Astrocyte (in vitro differentiated cells and primary cell): ENCODE measurements at regions not wholly inside any gene's neighbourhood (a gene's known extent, or its start where the extent isn't known, plus 50 kb on each side); places are given as distances from the start of the nearest gene placed in this dataset.

Experiments
- DNase-seq: peaks from one replicate; pipeline ENCODE4 v3.0.0-alpha.2; 2010; ENCODE audit warnings: low read depth
- FAIRE-seq: peaks from 2 replicates; lab custom pipeline; 2011; peaks lifted over from hg19 to GRCh38; lab: Jason Lieb, UNC
- H2AFZ ChIP-seq: 2 replicates; pipeline ENCODE4 v1.6.0; 2012; ENCODE audit warnings: low read depth, low read length, inconsistent platforms
- H3K27ac ChIP-seq: 2 replicates; pipeline ENCODE4 v1.5.1; 2011; ENCODE audit warnings: low read depth, low read length, inconsistent platforms
- H3K27me3 ChIP-seq: 2 replicates; pipeline ENCODE4 v1.6.0; 2011; ENCODE audit warnings: low read length, inconsistent platforms; ENCODE audit not compliant: insufficient read depth
- H3K36me3 ChIP-seq: 2 replicates; pipeline ENCODE4 v1.5.1; 2011; ENCODE audit warnings: low read length, inconsistent platforms; ENCODE audit not compliant: insufficient read depth
- H3K4me1 ChIP-seq: 2 replicates; pipeline ENCODE4 v1.5.1; 2011; ENCODE audit warnings: low read length, inconsistent platforms; ENCODE audit not compliant: insufficient read depth
- H3K4me2 ChIP-seq: 2 replicates; pipeline ENCODE4 v1.6.0; 2012; ENCODE audit warnings: low read length, inconsistent platforms
- H3K4me3 ChIP-seq: 2 replicates; pipeline ENCODE4 v1.5.1; 2011; ENCODE audit warnings: low read depth, mild to moderate bottlenecking, low read length, inconsistent platforms; ENCODE audit not compliant: insufficient read depth
- H3K79me2 ChIP-seq: 2 replicates; pipeline ENCODE4 v1.6.0; 2012; ENCODE audit warnings: mild to moderate bottlenecking, low read length, inconsistent platforms; ENCODE audit not compliant: insufficient read depth
- H3K9ac ChIP-seq: 2 replicates; pipeline ENCODE4 v1.6.0; 2012; ENCODE audit warnings: mild to moderate bottlenecking, low read length, inconsistent platforms
- H3K9me3 ChIP-seq: 2 replicates; pipeline ENCODE4 v1.5.1; 2012; ENCODE audit warnings: low read depth, mild to moderate bottlenecking, low read length, inconsistent platforms; ENCODE audit not compliant: insufficient read depth
- H4K20me1 ChIP-seq: 2 replicates; pipeline ENCODE4 v1.6.0; 2012; ENCODE audit warnings: low read length, inconsistent platforms; ENCODE audit not compliant: insufficient read depth
- H3K27ac Mint-ChIP-seq: one replicate; pipeline ENCODE4 v1.8.0; 2021; ENCODE audit warnings: mild to moderate bottlenecking, mixed read lengths; ENCODE audit not compliant: unreplicated experiment
- H3K27me3 Mint-ChIP-seq: one replicate; pipeline ENCODE4 v1.8.0; 2021; ENCODE audit warnings: low read depth, mixed read lengths; ENCODE audit not compliant: unreplicated experiment
- H3K36me3 Mint-ChIP-seq: one replicate; pipeline ENCODE4 v1.8.0; 2021; ENCODE audit warnings: low read depth, mixed read lengths; ENCODE audit not compliant: unreplicated experiment
- H3K4me1 Mint-ChIP-seq: one replicate; pipeline ENCODE4 v1.8.0; 2021; ENCODE audit warnings: low read depth, mixed read lengths; ENCODE audit not compliant: unreplicated experiment
- H3K4me3 Mint-ChIP-seq: one replicate; pipeline ENCODE4 v1.8.0; 2021; ENCODE audit warnings: mild to moderate bottlenecking, moderate library complexity, mixed read lengths; ENCODE audit not compliant: unreplicated experiment
- H3K9me3 Mint-ChIP-seq: one replicate; pipeline ENCODE4 v1.8.0; 2021; ENCODE audit warnings: mild to moderate bottlenecking, mixed read lengths; ENCODE audit not compliant: unreplicated experiment
- CTCF ChIP-seq: IDR thresholded peaks from 2 replicates; pipeline ENCODE4 v1.5.1; 2011; ENCODE audit warnings: low read depth, mild to moderate bottlenecking, inconsistent platforms, low read length, moderate library complexity; ENCODE audit not compliant: insufficient read depth
- EZH2 ChIP-seq: IDR thresholded peaks from 2 replicates; pipeline ENCODE4 v1.6.1; 2012; ENCODE audit warnings: mild to moderate bottlenecking, low read length, inconsistent platforms; ENCODE audit not compliant: insufficient read depth

DNA sequence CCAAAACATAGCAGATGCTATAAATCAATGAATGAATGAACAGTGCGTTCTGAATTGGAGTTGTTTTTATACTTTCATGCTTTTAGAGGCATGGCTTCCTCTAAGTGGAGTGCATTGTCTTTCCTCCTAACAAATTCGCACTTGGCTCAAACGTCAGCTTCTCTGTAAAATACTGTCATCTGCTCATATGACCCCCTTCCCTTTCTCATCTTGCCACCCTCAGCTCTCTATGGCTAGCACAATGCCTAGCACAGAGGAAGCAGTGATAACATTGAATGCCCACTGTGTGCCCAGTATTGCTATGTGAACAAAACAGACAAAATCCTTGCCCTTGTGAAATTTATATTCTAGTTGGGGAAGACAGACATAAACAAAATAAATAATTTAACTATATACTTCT is 258.8 kb downstream of the MREG start:
- H3K27me3 Mint-ChIP-seq, result no peaks in the 10 kb centered on the region
- H3K9ac ChIP-seq, result no peak overlapping the region
- H3K27ac ChIP-seq, result no peak overlapping the region
- DNase-seq (no peak), FAIRE-seq (no peak)
- no peaks in the 10 kb centered on the region for H3K9me3 ChIP-seq
- H3K4me1 Mint-ChIP-seq, result peaks cover 46% of the 10 kb centered on the region
- peaks cover 33% of the 10 kb centered on the region for H3K4me1 ChIP-seq
- H3K36me3 Mint-ChIP-seq, result no peaks in the 10 kb centered on the region
- H3K9me3 Mint-ChIP-seq, result peaks cover 4% of the 10 kb centered on the region
- no peaks in the 10 kb centered on the region for H3K27me3 ChIP-seq
- no peak overlapping the region for H3K4me3 Mint-ChIP-seq
- H2AFZ ChIP-seq, result no peak overlapping the region
- H3K79me2 ChIP-seq, result no peaks in the 10 kb centered on the region
- TF ChIP-seq CTCF (no peak), EZH2 (no peak)
- no peak overlapping the region for H3K4me2 ChIP-seq
- no peaks in the 10 kb centered on the region for H3K36me3 ChIP-seq
- H3K4me3 ChIP-seq, result no peak overlapping the region
- H3K27ac Mint-ChIP-seq, result no peak overlapping the region
- no peaks in the 10 kb centered on the region for H4K20me1 ChIP-seq

GRCh38 chr2:215753808-215754207 is 259.5 kb downstream of the MREG start:
- H2AFZ ChIP-seq, result no peak overlapping the region
- no peak for TF ChIP-seq EZH2
- no peak for TF ChIP-seq CTCF
- DNase-seq, result no peak
- Mint-ChIP-seq H3K27me3 (no peaks in the 10 kb centered on the region), H3K27ac (no peak overlapping the region), H3K4me1 (peaks cover 44% of the 10 kb centered on the region), H3K36me3 (no peaks in the 10 kb centered on the region), H3K4me3 (no peak overlapping the region), H3K9me3 (peaks cover 3% of the 10 kb centered on the region)
- H3K36me3 ChIP-seq, result no peaks in the 10 kb centered on the region
- no peak overlapping the region for H3K4me3 ChIP-seq
- H4K20me1 ChIP-seq, result no peaks in the 10 kb centered on the region
- no peaks in the 10 kb centered on the region for H3K9me3 ChIP-seq
- no peaks in the 10 kb centered on the region for H3K27me3 ChIP-seq
- H3K79me2 ChIP-seq, result no peaks in the 10 kb centered on the region
- no peak for FAIRE-seq
- no peak overlapping the region for H3K4me2 ChIP-seq
- peaks cover 34% of the 10 kb centered on the region for H3K4me1 ChIP-seq
- no peak overlapping the region for H3K27ac ChIP-seq
- H3K9ac ChIP-seq, result no peak overlapping the region

DNA sequence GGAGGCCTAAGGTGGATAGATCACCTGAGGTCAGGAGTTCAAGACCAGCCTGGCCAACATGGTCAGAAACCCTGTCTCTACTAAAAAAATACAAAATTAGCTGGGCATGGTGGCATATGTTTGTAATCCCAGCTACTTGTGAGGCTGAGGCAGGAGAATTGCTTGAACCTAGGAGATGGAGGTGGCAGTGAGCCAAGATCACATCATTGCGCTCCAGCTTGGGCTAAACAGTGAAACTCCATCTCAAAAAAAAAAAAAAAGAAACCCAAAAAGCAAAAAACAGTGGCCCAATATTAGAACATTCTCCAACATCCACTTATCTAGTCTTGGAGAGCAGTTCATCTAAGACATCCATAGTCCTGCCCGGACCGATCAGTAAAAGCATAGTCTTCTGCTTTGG is 260.4 kb downstream of the MREG start:
- H3K4me3 Mint-ChIP-seq, result no peak overlapping the region
- Histone ChIP-seq H3K4me3 (no peak overlapping the region), H3K4me2 (no peak overlapping the region), H3K27ac (no peak overlapping the region), H3K4me1 (peaks cover 28% of the 10 kb centered on the region), H3K9ac (no peak overlapping the region), H3K79me2 (no peaks in the 10 kb centered on the region), H3K36me3 (no peaks in the 10 kb centered on the region), H4K20me1 (no peaks in the 10 kb centered on the region), H3K9me3 (no peaks in the 10 kb centered on the region), H3K27me3 (no peaks in the 10 kb centered on the region), H2AFZ (no peak overlapping the region)
- H3K9me3 Mint-ChIP-seq, result peaks cover 3% of the 10 kb centered on the region
- no peaks in the 10 kb centered on the region for H3K27me3 Mint-ChIP-seq
- no peak overlapping the region for H3K27ac Mint-ChIP-seq
- DNase-seq (no peak), FAIRE-seq (no peak)
- H3K4me1 Mint-ChIP-seq, result peaks cover 45% of the 10 kb centered on the region
- no peak for TF ChIP-seq CTCF
- TF ChIP-seq EZH2, result no peak
- H3K36me3 Mint-ChIP-seq, result no peaks in the 10 kb centered on the region
